NCI-H345 (cell line): ENCODE measurements at regions not wholly inside any gene's neighbourhood (a gene's known extent, or its start where the extent isn't known, plus 50 kb on each side); places are given as distances from the start of the nearest gene placed in this dataset.
"Not testable (repeated sequence)": the region's sequence is repeated elsewhere in the genome, so short reads cannot be mapped to it uniquely, and the experiment has no call there.

Source experiments
- DNase-seq: peaks from one replicate; lab custom pipeline; 2025; lab: John Stamatoyannopoulos, UW

GRCh38 chr5:77869116-77869798 lies 93.1 kb upstream of the TBCA start:
- peak; percentile 55 for DNase-seq

GRCh38 chr5:77867914-77868313 lies 91.8 kb upstream of the TBCA start:
- DNase-seq = no peak

- DNase-seq = no peak
Measured at GRCh38 chr5:77867194-77867691, 91.1 kb upstream of the TBCA start.

GRCh38 chr5:77866198-77866597 lies 90.1 kb upstream of the TBCA start:
- DNase-seq = no peak

GRCh38 chr5:77864997-77865396 lies 88.9 kb upstream of the TBCA start:
- no peak for DNase-seq

- no peak for DNase-seq
Measured at GRCh38 chr5:77863181-77863580, 87.0 kb upstream of the TBCA start.

- no peak for DNase-seq
Measured at GRCh38 chr5:77861576-77861975, 85.4 kb upstream of the TBCA start.

- no peak for DNase-seq
Measured at GRCh38 chr5:77859306-77859705, 83.2 kb upstream of the TBCA start.

- DNase-seq = not testable (repeated sequence)
Measured at GRCh38 chr5:77858678-77859077, 82.5 kb upstream of the TBCA start.

GRCh38 chr5:77855369-77855768 lies 79.2 kb upstream of the TBCA start:
- no peak for DNase-seq

GRCh38 chr5:77853353-77853907 lies 77.3 kb upstream of the TBCA start:
- no peak for DNase-seq

GRCh38 chr5:77852514-77853352 lies 76.6 kb upstream of the TBCA start:
- peak; percentile 6 for DNase-seq

GRCh38 chr5:77852068-77852513 lies 76.0 kb upstream of the TBCA start:
- no peak for DNase-seq

- no peak for DNase-seq
Measured at GRCh38 chr5:77851176-77852067, 75.3 kb upstream of the TBCA start.

- no peak for DNase-seq
Measured at GRCh38 chr5:77850536-77851175, 74.5 kb upstream of the TBCA start.

GRCh38 chr5:77849308-77849900 lies 73.3 kb upstream of the TBCA start:
- no peak for DNase-seq

- DNase-seq = peak; percentile 66
Measured at GRCh38 chr5:77847814-77848290, 71.7 kb upstream of the TBCA start.

- DNase-seq = no peak
Measured at GRCh38 chr5:77847129-77847460, 71.0 kb upstream of the TBCA start.

- DNase-seq = no peak
Measured at GRCh38 chr5:77846422-77847128, 70.4 kb upstream of the TBCA start.

GRCh38 chr5:77845324-77845646 lies 69.1 kb upstream of the TBCA start:
- DNase-seq = no peak
